ENCODE measurements at regions not wholly inside any gene's neighbourhood (a gene's known extent, or its start where the extent isn't known, plus 50 kb on each side); places are given as distances from the start of the nearest gene placed in this dataset.

- TF ChIP-seq CTCF (IDR thresholded peaks at IDR 0.05) (no peak), POLR2A (IDR thresholded peaks at IDR 0.05) (no peak)
Measured at GRCh38 chr20:56760610-56761009, 131.5 kb downstream of the TFAP2C start.

Measured in right lobe of liver (tissue), 4 donors.